ENCODE measurements at regions not wholly inside any gene's neighbourhood (a gene's known extent, or its start where the extent isn't known, plus 50 kb on each side); places are given as distances from the start of the nearest gene placed in this dataset.
"Not testable (repeated sequence)": the region's sequence is repeated elsewhere in the genome, so short reads cannot be mapped to it uniquely, and the experiment has no call there.

DNA sequence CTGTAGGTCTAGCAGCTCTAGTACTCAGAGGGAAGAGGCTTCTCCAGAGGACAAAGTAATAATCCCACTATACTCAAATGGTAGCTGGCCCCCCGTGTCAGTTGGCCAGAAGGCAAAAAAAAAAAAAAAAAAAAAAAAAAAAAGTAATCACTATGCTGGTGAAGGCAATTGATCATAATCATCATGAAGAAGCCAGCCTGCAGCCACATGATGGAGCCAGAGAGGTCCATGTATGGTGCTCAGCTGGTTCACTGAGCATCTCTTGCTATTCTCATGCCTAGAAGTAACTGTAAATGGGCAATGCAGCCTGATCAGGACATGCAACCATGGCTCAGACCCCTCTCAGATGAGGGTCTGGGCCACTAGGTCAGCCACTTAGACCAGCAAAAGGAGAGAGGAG is 378.8 kb downstream of the MED13L start:
- DNase-seq (ENCODE audit: low read depth in 2 of 2) = no peak

- peak in 1 of 2 experiments; percentile 2 for DNase-seq (ENCODE audit: low read depth in 2 of 2)
Measured at GRCh38 chr12:115897729-115898128, 379.8 kb downstream of the MED13L start.

- DNase-seq (ENCODE audit: low read depth in 2 of 2) = no peak
Measured at GRCh38 chr12:115895247-115895646, 382.2 kb downstream of the MED13L start.

- no peak for DNase-seq (ENCODE audit: low read depth in 2 of 2)
Measured at GRCh38 chr12:115891556-115892164, 385.8 kb downstream of the MED13L start.

DNA sequence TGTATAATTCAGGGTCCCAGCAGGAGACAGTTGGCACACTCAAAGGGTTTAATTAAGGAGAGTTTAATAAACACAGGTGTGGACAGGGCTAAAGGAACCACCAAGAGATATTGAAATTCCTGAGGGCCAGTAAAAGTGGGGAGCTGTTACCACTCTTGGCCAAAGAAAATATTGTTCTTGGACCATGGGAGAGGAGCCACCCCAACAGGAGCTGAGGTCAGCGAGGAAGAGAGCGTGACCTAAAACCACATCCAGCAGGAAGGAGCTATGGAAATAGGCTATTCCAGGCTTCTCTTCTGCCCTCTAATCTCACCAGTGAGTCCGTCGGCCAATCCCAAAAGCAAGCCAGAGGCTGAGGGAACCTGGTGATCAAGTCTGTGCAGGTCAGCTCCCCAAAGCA is 390.8 kb downstream of the MED13L start:
- no peak for DNase-seq (ENCODE audit: low read depth in 2 of 2)

DNA sequence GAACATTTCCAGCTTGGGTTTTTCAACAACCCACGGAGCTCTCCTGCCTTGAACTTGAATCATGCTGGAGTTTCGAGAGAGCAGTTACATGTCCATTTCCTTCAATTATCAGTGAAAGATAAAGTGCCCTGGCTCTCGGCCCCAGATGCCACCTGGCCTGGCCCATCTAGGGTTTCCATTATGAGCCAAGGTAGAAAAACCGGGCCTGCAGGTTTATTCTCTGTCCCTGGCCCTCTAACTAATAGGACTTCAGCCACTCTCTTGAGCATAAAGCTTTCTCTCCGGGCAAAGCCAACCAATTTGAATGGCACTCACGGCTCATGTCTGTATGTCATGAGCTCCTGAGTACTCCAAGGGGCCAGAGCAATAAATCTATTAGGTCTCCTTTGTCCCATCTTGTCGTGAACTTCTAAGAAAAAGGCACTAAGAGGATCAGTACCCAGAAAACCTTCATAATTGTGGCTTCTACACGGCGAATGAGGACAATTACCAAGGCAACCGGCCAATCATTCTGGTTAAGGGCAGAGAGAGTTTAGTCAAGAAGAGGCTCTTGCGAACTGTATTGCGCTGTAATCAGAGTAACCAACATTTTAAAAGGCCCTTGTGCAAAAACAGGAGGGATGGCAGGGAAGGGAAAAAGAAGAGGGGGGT is 392.3 kb downstream of the MED13L start:
- DNase-seq (ENCODE audit: low read depth in 2 of 2) = no peak

- no peak for DNase-seq (ENCODE audit: low read depth in 2 of 2)
Measured at GRCh38 chr12:115882936-115883335, 394.6 kb downstream of the MED13L start.

DNA sequence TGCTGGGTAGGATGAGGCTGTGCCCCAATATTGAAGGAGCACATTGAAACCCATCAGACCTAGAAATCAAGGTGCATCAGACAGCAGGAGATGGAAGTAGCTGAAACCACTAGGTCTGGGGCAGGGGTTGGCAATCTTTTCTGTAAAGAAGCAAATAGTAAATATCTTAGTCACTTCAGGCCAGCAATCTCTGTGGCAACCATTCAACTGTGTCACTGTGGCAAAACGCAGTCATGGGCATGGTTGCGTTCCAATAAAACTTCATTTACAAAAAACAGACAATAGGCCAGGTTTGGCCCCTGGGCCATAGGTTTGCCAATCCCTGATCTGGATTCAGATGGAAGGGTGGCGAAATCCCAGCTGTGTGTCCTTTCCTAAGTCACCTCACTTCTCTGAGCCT is 397.3 kb downstream of the MED13L start:
- no peak for DNase-seq (ENCODE audit: low read depth in 2 of 2)

- DNase-seq (ENCODE audit: low read depth in 2 of 2) = no peak
Measured at GRCh38 chr12:115879354-115879753, 398.1 kb downstream of the MED13L start.

DNA sequence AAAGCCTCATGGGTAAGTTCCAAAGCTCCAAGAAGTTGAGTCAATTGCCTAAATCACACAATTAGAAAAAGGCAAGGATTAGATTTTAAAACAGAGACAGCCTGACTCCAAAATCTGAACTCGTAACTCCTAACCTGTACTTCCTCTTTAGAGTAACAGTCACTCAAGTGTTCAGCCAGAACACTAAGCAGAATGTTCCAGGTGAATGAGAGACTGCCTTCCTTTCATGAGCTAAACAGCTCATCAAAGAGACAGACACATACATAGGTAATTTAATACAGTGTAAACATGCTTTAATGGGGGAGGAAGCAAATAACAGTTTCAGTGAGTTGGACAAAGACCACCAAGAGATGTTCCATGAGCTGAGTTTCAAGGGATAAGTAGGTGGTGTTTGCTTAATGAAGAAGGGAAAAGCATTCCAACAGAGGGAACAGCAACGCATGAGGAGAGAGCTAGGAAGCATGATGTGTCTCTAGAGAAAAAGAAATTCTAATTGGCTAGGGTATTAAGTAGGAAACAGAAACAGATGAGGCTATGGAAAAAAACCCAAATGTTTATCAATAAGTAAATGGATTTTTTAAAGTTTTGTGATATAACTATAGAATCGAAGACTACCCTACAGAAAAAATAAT is 403.9 kb downstream of the MED13L start:
- DNase-seq (ENCODE audit: low read depth in 2 of 2) = no peak

DNA sequence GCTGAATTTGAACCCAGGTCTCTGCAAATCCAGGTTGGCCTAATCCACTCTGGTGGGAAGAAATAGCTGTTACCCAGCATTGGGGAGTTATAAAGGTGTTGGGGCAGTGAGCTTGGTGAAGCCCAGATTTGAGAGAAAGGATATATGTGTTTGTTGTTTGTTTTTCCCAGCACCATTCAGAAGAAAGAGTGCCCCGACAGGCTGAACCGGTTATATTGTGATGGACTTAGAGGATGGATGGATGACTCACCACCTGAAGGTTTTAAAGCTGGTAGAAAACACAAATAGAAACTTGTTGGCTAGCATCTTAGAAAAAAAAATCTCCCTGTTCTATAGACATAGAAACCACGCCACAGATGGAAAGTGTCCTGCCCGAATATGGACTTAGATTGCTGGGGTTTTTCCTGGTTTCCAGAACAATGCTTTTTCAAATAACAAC is 404.6 kb downstream of the MED13L start:
- no peak for DNase-seq (ENCODE audit: low read depth in 2 of 2)

DNA sequence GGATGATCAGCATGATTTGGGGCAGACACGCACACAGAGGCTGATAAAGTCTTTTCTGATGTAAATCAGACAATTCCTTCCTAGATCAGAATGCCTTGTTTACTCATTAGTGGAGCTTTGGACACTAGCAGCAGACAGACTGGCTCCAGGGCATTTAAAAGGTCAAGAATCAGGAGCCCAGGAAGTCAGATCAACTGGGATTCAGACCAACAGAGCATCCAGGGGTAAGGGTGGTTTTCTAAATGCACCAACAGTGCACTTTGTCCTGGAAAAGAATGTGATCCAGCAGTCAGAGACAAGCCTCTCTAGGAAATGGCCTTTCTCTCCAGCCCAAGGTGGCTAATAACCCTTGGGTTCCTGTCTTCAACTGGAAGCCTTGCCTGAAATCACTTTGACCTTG is 405.3 kb downstream of the MED13L start:
- DNase-seq (ENCODE audit: low read depth in 2 of 2) = no peak

DNA sequence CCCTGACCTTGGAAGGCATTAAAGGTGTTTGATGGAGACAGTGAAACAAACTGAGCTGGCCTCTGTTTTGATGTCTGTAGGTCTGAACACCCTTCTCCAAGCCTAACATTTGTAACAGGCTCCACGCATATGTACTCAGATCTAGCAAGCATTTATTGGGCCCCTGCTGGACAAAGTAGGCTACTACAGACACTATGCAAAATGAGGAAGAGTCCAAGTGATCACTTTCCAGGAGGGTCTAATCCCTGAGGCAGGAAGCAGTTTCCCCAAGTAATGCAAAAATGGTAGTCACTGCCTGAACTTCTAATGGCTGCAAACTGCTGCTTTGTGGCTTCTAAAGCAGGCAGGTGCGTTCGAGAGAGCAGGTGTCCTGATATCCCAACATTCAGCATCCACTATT is 405.8 kb downstream of the MED13L start:
- DNase-seq (ENCODE audit: low read depth in 2 of 2) = no peak

GRCh38 chr12:115870510-115870909 is 407.0 kb downstream of the MED13L start:
- no peak for DNase-seq (ENCODE audit: low read depth in 2 of 2)

GRCh38 chr12:115870021-115870420 is 407.5 kb downstream of the MED13L start:
- DNase-seq (ENCODE audit: low read depth in 2 of 2) = no peak

DNA sequence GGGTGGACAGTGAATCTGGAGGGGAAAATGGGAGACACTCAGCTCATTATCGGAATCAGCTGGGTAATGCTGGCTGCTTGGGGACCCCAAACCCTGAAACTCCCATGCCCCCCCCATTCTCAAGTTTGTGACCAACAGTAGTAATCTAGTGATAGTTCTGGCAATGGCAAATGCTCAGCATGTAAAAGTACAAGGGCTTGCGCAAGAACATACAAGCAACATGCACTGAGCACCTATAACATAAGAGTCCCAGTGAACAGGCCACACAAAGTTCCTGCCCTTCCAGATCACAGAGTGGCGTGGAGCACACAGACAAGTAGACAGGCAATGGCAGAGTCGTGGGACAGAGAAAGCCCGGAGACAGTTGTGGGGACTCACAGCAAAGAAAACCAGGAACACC is 407.9 kb downstream of the MED13L start:
- DNase-seq (ENCODE audit: low read depth in 2 of 2) = no peak

- no peak for DNase-seq (ENCODE audit: low read depth in 2 of 2)
Measured at GRCh38 chr12:115868624-115869023, 408.9 kb downstream of the MED13L start.

- DNase-seq (ENCODE audit: low read depth in 2 of 2) = no peak
Measured at GRCh38 chr12:115867854-115868253, 409.6 kb downstream of the MED13L start.

- DNase-seq (ENCODE audit: low read depth in 2 of 2) = no peak
Measured at GRCh38 chr12:115866909-115867525, 410.5 kb downstream of the MED13L start.

DNA sequence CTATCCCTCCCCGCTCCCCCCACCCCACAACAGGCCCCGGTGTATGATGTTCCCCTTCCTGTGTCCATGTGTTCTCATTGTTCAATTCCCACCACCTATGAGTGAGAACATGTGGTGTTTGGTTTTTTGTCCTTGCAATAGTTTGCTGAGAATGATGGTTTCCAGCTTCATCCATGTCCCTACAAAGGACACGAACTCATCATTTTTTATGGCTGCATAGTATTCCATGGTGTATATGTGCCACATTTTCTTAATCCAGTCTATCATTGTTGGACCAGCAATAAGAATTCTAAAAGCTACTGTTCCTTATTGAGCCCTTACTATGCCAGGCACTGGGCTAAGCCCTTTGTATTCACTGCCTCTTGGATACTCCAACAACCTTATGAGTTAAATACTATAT is 411.2 kb downstream of the MED13L start:
- not testable (repeated sequence) for DNase-seq (ENCODE audit: low read depth in 2 of 2)

DNA sequence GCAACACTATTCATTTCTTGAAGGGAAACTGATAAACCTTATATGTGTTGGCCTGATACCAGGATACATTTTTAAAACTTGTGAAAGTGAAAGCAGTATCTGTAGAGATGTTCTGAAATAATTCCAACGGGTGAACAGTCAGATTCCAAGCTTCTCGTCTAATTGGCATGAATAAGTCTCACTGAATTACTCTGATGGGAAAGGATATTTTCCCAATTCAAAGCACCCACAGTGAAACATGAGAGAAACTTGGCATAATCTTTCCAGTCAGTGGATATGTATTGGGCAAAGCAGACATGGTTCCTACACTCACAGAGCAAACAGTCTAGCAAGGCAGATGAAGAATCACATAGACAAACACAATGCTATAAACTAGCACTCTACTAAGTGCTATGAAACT is 413.1 kb downstream of the MED13L start:
- DNase-seq (ENCODE audit: low read depth in 2 of 2) = no peak

- no peak for DNase-seq (ENCODE audit: low read depth in 2 of 2)
Measured at GRCh38 chr12:115860619-115861018, 416.9 kb downstream of the MED13L start.

- no peak for DNase-seq (ENCODE audit: low read depth in 2 of 2)
Measured at GRCh38 chr12:115859231-115859630, 418.3 kb downstream of the MED13L start.
